ENCODE measurements at regions not wholly inside any gene's neighbourhood (a gene's known extent, or its start where the extent isn't known, plus 50 kb on each side); places are given as distances from the start of the nearest gene placed in this dataset.

GRCh38 chr3:159522276-159522675, 466.4 kb upstream of the IL12A start:
- H3K9me3 ChIP-seq (ENCODE audit: low read depth, low read length): no peaks in the 10 kb centered on the region
- no peaks in the 10 kb centered on the region for H3K4me1 ChIP-seq (ENCODE audit: insufficient read depth, low read length)
- no peak for DNase-seq (ENCODE audit: insufficient read length, low spot score, missing footprints)
- no peak for TF ChIP-seq CTCF (IDR thresholded peaks at IDR 0.05; ENCODE audit: extremely low read depth, low read depth, low read length)
- no peaks in the 10 kb centered on the region for H3K27me3 ChIP-seq (ENCODE audit: insufficient read depth, low read length)
- no peaks in the 10 kb centered on the region for H3K79me2 ChIP-seq (ENCODE audit: insufficient read depth, low read length)
- H3K36me3 ChIP-seq (ENCODE audit: insufficient read depth, low read length): no peaks in the 10 kb centered on the region
- H2AFZ ChIP-seq (ENCODE audit: low read length): no peak overlapping the region
- H3K4me3 ChIP-seq (ENCODE audit: insufficient read depth, low read length): no peak overlapping the region
- no peak overlapping the region for H3K4me2 ChIP-seq (ENCODE audit: insufficient read depth, low read length)
- no peak overlapping the region for H3K27ac ChIP-seq (ENCODE audit: low read depth, low read length)
- H4K20me1 ChIP-seq (ENCODE audit: insufficient read depth, low read length): no peaks in the 10 kb centered on the region

DNA sequence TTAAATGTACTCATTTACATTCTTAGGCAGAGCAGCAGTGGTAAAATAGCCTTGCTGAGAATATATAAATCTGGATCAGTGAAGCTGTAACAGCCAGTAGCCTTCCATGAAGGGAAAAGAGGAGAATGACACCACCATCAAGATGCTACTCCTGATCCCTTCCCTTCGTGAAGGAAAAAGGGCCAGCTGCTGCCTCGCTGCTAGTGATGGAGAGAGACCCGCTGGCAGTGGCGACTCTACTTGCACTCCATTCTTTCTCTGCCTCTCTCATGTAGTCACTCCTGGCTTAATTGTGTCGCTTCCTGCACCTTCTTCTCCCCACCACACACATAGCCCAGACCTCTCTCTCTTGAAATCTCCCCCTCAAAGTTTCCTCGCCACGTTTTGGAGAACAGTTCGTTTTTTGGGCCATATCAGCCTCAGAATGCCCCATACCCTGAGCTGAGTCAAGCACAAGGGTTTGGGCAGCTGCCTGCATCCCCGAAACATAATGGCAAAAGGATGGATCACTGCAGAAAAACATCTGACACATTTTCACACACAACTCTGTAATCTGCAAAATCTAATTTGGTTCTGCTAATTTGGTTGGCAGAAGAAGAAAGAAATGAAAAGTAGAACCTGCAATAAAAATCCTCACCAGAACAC, 460.3 kb upstream of the IL12A start:
- H3K4me1 ChIP-seq (ENCODE audit: insufficient read depth, low read length): no peaks in the 10 kb centered on the region
- H3K79me2 ChIP-seq (ENCODE audit: insufficient read depth, low read length): no peaks in the 10 kb centered on the region
- TF ChIP-seq CTCF (IDR thresholded peaks at IDR 0.05; ENCODE audit: extremely low read depth, low read depth, low read length): no peak
- H4K20me1 ChIP-seq (ENCODE audit: insufficient read depth, low read length): no peaks in the 10 kb centered on the region
- no peak overlapping the region for H2AFZ ChIP-seq (ENCODE audit: low read length)
- no peak for DNase-seq (ENCODE audit: insufficient read length, low spot score, missing footprints)
- no peak overlapping the region for H3K4me2 ChIP-seq (ENCODE audit: insufficient read depth, low read length)
- no peaks in the 10 kb centered on the region for H3K9me3 ChIP-seq (ENCODE audit: low read depth, low read length)
- H3K36me3 ChIP-seq (ENCODE audit: insufficient read depth, low read length): no peaks in the 10 kb centered on the region
- H3K27ac ChIP-seq (ENCODE audit: low read depth, low read length): no peak overlapping the region
- no peak overlapping the region for H3K4me3 ChIP-seq (ENCODE audit: insufficient read depth, low read length)
- H3K27me3 ChIP-seq (ENCODE audit: insufficient read depth, low read length): no peaks in the 10 kb centered on the region

- peaks cover 3% of the 10 kb centered on the region for H3K27me3 ChIP-seq (ENCODE audit: insufficient read depth, low read length)
- no peak overlapping the region for H3K4me2 ChIP-seq (ENCODE audit: insufficient read depth, low read length)
- DNase-seq (ENCODE audit: insufficient read length, low spot score, missing footprints): peak; percentile 4
- H3K79me2 ChIP-seq (ENCODE audit: insufficient read depth, low read length): no peaks in the 10 kb centered on the region
- H3K27ac ChIP-seq (ENCODE audit: low read depth, low read length): no peak overlapping the region
- no peaks in the 10 kb centered on the region for H3K4me1 ChIP-seq (ENCODE audit: insufficient read depth, low read length)
- H4K20me1 ChIP-seq (ENCODE audit: insufficient read depth, low read length): no peaks in the 10 kb centered on the region
- no peak for TF ChIP-seq CTCF (IDR thresholded peaks at IDR 0.05; ENCODE audit: extremely low read depth, low read depth, low read length)
- H2AFZ ChIP-seq (ENCODE audit: low read length): no peak overlapping the region
- no peak overlapping the region for H3K4me3 ChIP-seq (ENCODE audit: insufficient read depth, low read length)
- no peaks in the 10 kb centered on the region for H3K36me3 ChIP-seq (ENCODE audit: insufficient read depth, low read length)
- no peaks in the 10 kb centered on the region for H3K9me3 ChIP-seq (ENCODE audit: low read depth, low read length)
These were observed 456.1 kb upstream of the IL12A start for GRCh38 chr3:159532577-159532976.

DNA sequence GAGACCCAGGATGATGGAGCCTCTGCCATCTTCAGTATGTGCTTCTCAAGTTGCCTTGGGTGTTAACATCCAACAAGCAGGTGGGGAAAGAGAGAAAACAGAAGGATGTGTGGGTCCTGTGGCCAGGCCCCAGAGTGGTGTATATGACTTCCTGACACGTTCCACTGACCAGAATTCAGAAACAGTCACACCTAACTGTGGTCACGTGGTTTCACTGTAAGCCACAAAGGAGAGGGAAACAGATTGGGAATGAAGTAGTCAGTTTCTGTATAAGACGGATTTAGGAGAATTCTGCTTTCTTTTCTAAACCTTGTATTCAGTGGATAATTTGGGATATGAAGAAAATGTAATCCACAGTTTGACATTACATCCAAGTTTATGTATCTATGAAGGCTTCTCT, 454.1 kb upstream of the IL12A start:
- H3K9me3 ChIP-seq (ENCODE audit: low read depth, low read length): no peaks in the 10 kb centered on the region
- H3K27ac ChIP-seq (ENCODE audit: low read depth, low read length): no peak overlapping the region
- H3K27me3 ChIP-seq (ENCODE audit: insufficient read depth, low read length): peaks cover 7% of the 10 kb centered on the region
- H2AFZ ChIP-seq (ENCODE audit: low read length): no peak overlapping the region
- H3K4me1 ChIP-seq (ENCODE audit: insufficient read depth, low read length): no peaks in the 10 kb centered on the region
- no peaks in the 10 kb centered on the region for H3K79me2 ChIP-seq (ENCODE audit: insufficient read depth, low read length)
- H3K4me2 ChIP-seq (ENCODE audit: insufficient read depth, low read length): no peak overlapping the region
- no peaks in the 10 kb centered on the region for H3K36me3 ChIP-seq (ENCODE audit: insufficient read depth, low read length)
- no peak for TF ChIP-seq CTCF (IDR thresholded peaks at IDR 0.05; ENCODE audit: extremely low read depth, low read depth, low read length)
- no peak for DNase-seq (ENCODE audit: insufficient read length, low spot score, missing footprints)
- no peaks in the 10 kb centered on the region for H4K20me1 ChIP-seq (ENCODE audit: insufficient read depth, low read length)
- no peak overlapping the region for H3K4me3 ChIP-seq (ENCODE audit: insufficient read depth, low read length)

All from osteoblast (primary cell).